ENCODE measurements at regions not wholly inside any gene's neighbourhood (a gene's known extent, or its start where the extent isn't known, plus 50 kb on each side); places are given as distances from the start of the nearest gene placed in this dataset.

GRCh38 chr10:37638569-37638968 is 218.8 kb downstream of the ZNF248 start:
- H3K36me3 Mint-ChIP-seq: peaks cover 60% of the 10 kb centered on the region
- H3K27me3 Mint-ChIP-seq (ENCODE audit: low read depth): peaks cover 24% of the 10 kb centered on the region
- CTCF ChIA-PET: no interaction called here
- POLR2A ChIA-PET: no interaction called here
- TF ChIP-seq ZMAT4 (CRISPR knock-in tag; IDR thresholded peaks at IDR 0.05) (no peak), TEAD4 (CRISPR knock-in tag; IDR thresholded peaks at IDR 0.05) (no peak), CREM (CRISPR knock-in tag; IDR thresholded peaks at IDR 0.05) (no peak), ZNF423 (CRISPR knock-in tag; IDR thresholded peaks at IDR 0.05) (no peak)
- no peaks in the 10 kb centered on the region for H3K4me1 Mint-ChIP-seq
- no peak for DNase-seq (ENCODE audit: low spot score)
- no peak overlapping the region for H3K4me3 Mint-ChIP-seq
- no peak for ATAC-seq
- peaks cover 65% of the 10 kb centered on the region for H3K9me3 Mint-ChIP-seq
- H3K27ac Mint-ChIP-seq: no peak overlapping the region

DNA sequence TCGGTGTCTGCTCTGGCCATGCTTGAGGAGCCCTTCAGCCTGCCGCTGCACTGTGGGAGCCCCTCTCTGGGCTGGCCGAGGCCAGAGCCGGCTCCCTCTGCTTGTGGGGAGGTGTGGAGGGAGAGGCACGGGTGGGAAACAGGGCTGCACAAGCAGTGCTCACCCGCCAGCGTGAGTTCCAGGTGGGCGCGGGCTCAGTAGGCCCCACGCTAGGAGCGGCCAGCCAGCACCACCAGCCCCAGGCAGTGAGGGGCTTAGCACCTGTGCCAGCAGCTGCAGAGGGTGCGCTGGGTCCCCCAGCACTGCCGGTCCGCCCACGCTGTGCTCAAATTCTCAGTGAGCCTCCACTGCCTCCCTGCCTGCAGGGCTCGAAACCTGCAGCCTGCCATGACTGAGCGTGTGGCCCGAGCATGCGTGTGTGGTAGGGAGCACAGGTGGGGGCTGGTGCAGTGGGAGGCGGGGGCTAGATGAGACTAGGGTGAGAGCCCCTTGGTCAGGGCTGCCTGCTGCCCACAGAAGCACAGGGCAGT is 223.0 kb downstream of the ZNF248 start:
- Mint-ChIP-seq H3K27me3 (ENCODE audit: low read depth) (peaks cover 19% of the 10 kb centered on the region), H3K4me1 (no peaks in the 10 kb centered on the region), H3K4me3 (no peak overlapping the region)

More for the DNA sequence above, 223.0 kb downstream of the ZNF248 start:
- H3K36me3 Mint-ChIP-seq: peaks cover 65% of the 10 kb centered on the region
- no peak for DNase-seq (ENCODE audit: low spot score)
- ChIA-PET POLR2A (no interaction called here), CTCF (no interaction called here)
- no peak overlapping the region for H3K27ac Mint-ChIP-seq
- TF ChIP-seq TEAD4 (CRISPR knock-in tag; IDR thresholded peaks at IDR 0.05) (no peak), ZNF263 (CRISPR knock-in tag; IDR thresholded peaks at IDR 0.05; ENCODE audit: low read depth) (no peak), ZNF512 (CRISPR knock-in tag; IDR thresholded peaks at IDR 0.05; ENCODE audit: borderline replicate concordance) (no peak), ATF1 (CRISPR knock-in tag; IDR thresholded peaks at IDR 0.05) (no peak), PRDM15 (CRISPR knock-in tag; IDR thresholded peaks at IDR 0.05) (no peak), FOXP1 (CRISPR knock-in tag; IDR thresholded peaks at IDR 0.05; ENCODE audit: borderline replicate concordance) (no peak), USF2 (CRISPR knock-in tag; IDR thresholded peaks at IDR 0.05) (no peak), RORB (CRISPR knock-in tag; IDR thresholded peaks at IDR 0.05) (no peak), EMX1 (CRISPR knock-in tag; IDR thresholded peaks at IDR 0.05) (no peak)
- H3K9me3 Mint-ChIP-seq: peaks cover 69% of the 10 kb centered on the region
- no peak for ATAC-seq
